ENCODE measurements at regions not wholly inside any gene's neighbourhood (a gene's known extent, or its start where the extent isn't known, plus 50 kb on each side); places are given as distances from the start of the nearest gene placed in this dataset.

- H4K20me1 ChIP-seq (replicated peaks; ENCODE audit: control insufficient read depth, extremely low read depth, insufficient read depth, low read length): no peaks in the 10 kb centered on the region
- ChIA-PET POLR2A (no interaction called here), CTCF (interaction anchor here (1.1 to 1.5 kb wide), 2 partner anchors 16 to 26 kb away, joined by 3 read pairs; no protein-coding TSS in a partner anchor)
- H3K36me3 ChIP-seq (ENCODE audit: control insufficient read depth in 2 of 2, extremely low read depth in 1 of 2, insufficient read depth in 2 of 2, low read length in 2 of 2): no peaks in the 10 kb centered on the region
- no peak overlapping the region for H3K9ac ChIP-seq (replicated peaks; ENCODE audit: extremely low read depth, insufficient read depth, low read length)
- dilution Hi-C loops (cut with MboI; ENCODE audit: extremely low pct_ligation_motif_present, low sequenced_read_pairs): no loop called here
- no peaks in the 10 kb centered on the region for H3K27me3 ChIP-seq (ENCODE audit: control insufficient read depth in 2 of 2, insufficient read depth in 2 of 2, low read length in 2 of 2)
- no peak overlapping the region for H2AFZ ChIP-seq (ENCODE audit: low read depth, low read length)
- no peaks in the 10 kb centered on the region for H3K4me1 ChIP-seq (ENCODE audit: control insufficient read depth, extremely low read depth, insufficient read depth, low read length)
- H3K27ac ChIP-seq (ENCODE audit: insufficient read depth, low read depth, low read length): no peak overlapping the region
- no peaks in the 10 kb centered on the region for H3K9me3 ChIP-seq (replicated peaks; ENCODE audit: control insufficient read depth, insufficient read depth, low read length)
- intact Hi-C loops (cut with micrococcal nuclease): no loop called here
- no peak for TF ChIP-seq EZH2 (IDR thresholded peaks at IDR 0.05; ENCODE audit: borderline replicate concordance, low read depth, low read length, severe bottlenecking)
- no peak for TF ChIP-seq FOS (IDR thresholded peaks at IDR 0.05; ENCODE audit: borderline replicate concordance, insufficient read depth, low read length)
- no peak for TF ChIP-seq POLR2A (IDR thresholded peaks at IDR 0.05; ENCODE audit: low read depth, low read length)
- TF ChIP-seq, protein P1, sequence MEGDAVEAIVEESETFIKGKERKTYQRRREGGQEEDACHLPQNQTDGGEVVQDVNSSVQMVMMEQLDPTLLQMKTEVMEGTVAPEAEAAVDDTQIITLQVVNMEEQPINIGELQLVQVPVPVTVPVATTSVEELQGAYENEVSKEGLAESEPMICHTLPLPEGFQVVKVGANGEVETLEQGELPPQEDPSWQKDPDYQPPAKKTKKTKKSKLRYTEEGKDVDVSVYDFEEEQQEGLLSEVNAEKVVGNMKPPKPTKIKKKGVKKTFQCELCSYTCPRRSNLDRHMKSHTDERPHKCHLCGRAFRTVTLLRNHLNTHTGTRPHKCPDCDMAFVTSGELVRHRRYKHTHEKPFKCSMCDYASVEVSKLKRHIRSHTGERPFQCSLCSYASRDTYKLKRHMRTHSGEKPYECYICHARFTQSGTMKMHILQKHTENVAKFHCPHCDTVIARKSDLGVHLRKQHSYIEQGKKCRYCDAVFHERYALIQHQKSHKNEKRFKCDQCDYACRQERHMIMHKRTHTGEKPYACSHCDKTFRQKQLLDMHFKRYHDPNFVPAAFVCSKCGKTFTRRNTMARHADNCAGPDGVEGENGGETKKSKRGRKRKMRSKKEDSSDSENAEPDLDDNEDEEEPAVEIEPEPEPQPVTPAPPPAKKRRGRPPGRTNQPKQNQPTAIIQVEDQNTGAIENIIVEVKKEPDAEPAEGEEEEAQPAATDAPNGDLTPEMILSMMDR (IDR thresholded peaks at IDR 0.05; ENCODE audit: extremely low read depth in 1 of 2, insufficient read depth in 1 of 2, low read depth in 1 of 2, low read length in 2 of 2): no peak
- no peak for TF ChIP-seq JUN (IDR thresholded peaks at IDR 0.05; ENCODE audit: borderline replicate concordance, insufficient read depth, insufficient read length, low read depth)
- TF ChIP-seq, protein P2, sequence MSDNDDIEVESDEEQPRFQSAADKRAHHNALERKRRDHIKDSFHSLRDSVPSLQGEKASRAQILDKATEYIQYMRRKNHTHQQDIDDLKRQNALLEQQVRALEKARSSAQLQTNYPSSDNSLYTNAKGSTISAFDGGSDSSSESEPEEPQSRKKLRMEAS (IDR thresholded peaks at IDR 0.05; ENCODE audit: insufficient read depth, insufficient read length): no peak
- TF ChIP-seq GATA2 (IDR thresholded peaks at IDR 0.05; ENCODE audit: insufficient read depth, insufficient read length, low read depth, low read length): no peak
- no peak for TF ChIP-seq MYC (IDR thresholded peaks at IDR 0.05; ENCODE audit: low read depth, low read length)
- no peak for TF ChIP-seq POLR2AphosphoS5 (IDR thresholded peaks at IDR 0.05; ENCODE audit: insufficient read depth, low read depth, low read length)
- BruUV-seq (replicated peaks): no TSS peak
- no peaks in the 10 kb centered on the region for H3K9me1 ChIP-seq (replicated peaks; ENCODE audit: control insufficient read depth, extremely low read depth, insufficient read depth, low read length)
- no peak overlapping the region for H3K4me2 ChIP-seq (ENCODE audit: insufficient read depth, low read length)
- no peak for DNase-seq (ENCODE audit: low read depth, low spot score)
- no peak for FAIRE-seq
- H3K79me2 ChIP-seq (ENCODE audit: control insufficient read depth, insufficient read depth, low read length): no peaks in the 10 kb centered on the region
- no peak overlapping the region for H3K4me3 ChIP-seq (replicated peaks in 1 of 3; ENCODE audit: insufficient read depth in 1 of 3, low read depth in 1 of 3, low read length in 3 of 3)
Measured at GRCh38 chr13:107097916-107098315, 530.0 kb upstream of the ARGLU1 start.
